Right atrium auricular region (tissue), 2 donors: ENCODE measurements at regions not wholly inside any gene's neighbourhood (a gene's known extent, or its start where the extent isn't known, plus 50 kb on each side); places are given as distances from the start of the nearest gene placed in this dataset.
"Not testable (repeated sequence)": the region's sequence is repeated elsewhere in the genome, so short reads cannot be mapped to it uniquely, and the experiment has no call there.

Experiments used
- DNase-seq: peaks from one replicate; pipeline ENCODE4 v3.0.0-alpha.2; 2019; ENCODE audit warnings: low spot score
- H3K27ac ChIP-seq, 2 donors: fragments of 200-600 bp; sonication (generic); 1 replicate in 1 of 2; 2 replicates in 1 of 2; pipeline ENCODE4 v1.5.1; 2016 to 2019
- H3K27me3 ChIP-seq, 2 donors: fragments of 200-600 bp; sonication (generic); one replicate each; pipeline versions ENCODE4 v1.5.1 to v1.6.0; 2017 to 2019
- H3K36me3 ChIP-seq: fragments of 200-600 bp; sonication (generic); one replicate; pipeline ENCODE4 v1.5.1; 2016
- H3K4me1 ChIP-seq, 2 donors: fragments of 200-600 bp; sonication (generic); one replicate each; pipeline versions ENCODE4 v1.5.1 to v1.6.0; 2017 to 2019
- H3K4me3 ChIP-seq, 2 donors: fragments of 200-600 bp; sonication (generic); 1 replicate in 1 of 2; 2 replicates in 1 of 2; pipeline ENCODE4 v1.5.1; 2017 to 2019; ENCODE audit warnings: mild to moderate bottlenecking in 1 of 2, moderate library complexity in 1 of 2
- H3K9me3 ChIP-seq, 2 donors: fragments of 200-600 bp; sonication (generic); one replicate each; pipeline ENCODE4 v1.5.1; 2019
- CTCF ChIP-seq, 2 donors: fragments of 200-600 bp; sonication (generic); IDR thresholded peaks; one replicate each; pipeline ENCODE4 v1.5.1; 2019; ENCODE audit warnings: antibody characterized with exemption in 2 of 2

GRCh38 chr6:169115632-169116031, 138.0 kb downstream of the THBS2 start:
- Histone ChIP-seq H3K36me3 (no peaks in the 10 kb centered on the region), H3K27ac (no peak overlapping the region), H3K4me3 (no peak overlapping the region), H3K4me1 (no peaks in the 10 kb centered on the region), H3K27me3 (no peaks in the 10 kb centered on the region), H3K9me3 (no peaks in the 10 kb centered on the region)
- no peak for TF ChIP-seq CTCF (IDR thresholded peaks at IDR 0.05)
- no peak for DNase-seq

DNA sequence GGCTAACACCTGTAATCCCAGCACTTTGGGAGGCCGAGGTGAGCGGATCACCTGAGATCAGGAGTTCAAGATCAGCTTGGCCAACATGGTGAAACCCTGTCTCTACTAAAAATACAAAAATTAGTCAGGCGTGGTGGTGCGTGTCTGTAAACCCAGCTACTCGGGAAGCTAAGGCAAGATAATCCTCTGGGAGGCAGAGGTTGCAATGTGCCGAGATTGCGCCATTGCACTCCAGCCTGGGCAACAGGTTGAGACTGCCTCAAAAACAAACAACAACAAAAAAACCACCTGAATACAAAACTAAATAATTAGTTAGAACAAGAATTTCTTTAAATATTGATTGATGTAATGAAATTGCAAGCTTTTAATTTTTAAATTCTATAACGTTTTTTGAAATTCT, 139.0 kb downstream of the THBS2 start:
- H3K4me1 ChIP-seq, H3K4me3 ChIP-seq, DNase-seq, H3K27me3 ChIP-seq, H3K9me3 ChIP-seq, H3K27ac ChIP-seq, H3K36me3 ChIP-seq: not testable (repeated sequence)

DNA sequence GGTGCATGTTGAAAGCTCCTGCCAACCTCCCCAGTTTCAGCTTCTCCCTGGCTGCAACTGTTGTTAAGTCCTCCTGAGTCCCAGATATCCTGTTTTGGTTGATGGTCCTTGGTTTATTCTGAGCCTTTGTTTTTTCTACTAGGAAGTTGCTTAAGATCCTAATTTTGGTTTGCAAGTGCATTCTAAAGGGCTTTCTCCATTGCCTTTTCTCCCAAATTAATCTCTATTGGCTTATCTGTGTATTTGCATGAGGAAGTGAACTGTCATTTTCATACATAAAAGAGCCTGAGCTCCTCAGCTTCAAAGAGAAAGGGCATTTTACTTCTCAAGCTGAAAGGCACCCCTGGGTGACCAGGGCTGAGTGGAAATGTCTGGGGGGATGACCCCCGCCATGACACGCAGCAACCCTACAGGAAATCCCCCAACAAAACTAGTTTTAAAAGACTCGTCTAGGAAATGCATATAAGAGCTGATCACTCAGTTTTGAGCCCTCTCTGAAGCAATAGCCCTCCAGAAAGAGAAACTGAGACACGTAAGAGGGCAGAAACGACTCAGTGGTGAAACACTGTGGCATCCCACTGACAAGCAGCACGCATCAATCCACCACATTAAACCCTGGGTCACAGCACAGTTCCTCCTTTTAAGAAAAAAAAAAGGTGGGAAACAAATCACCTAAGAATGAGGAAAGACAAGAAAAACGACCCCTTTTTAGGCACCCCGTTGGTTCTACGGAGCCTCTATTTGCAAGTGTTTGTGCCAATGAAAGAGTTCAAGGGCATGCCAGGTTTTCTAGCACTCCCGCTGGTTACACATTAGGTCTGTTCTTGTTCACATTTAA, 140.9 kb downstream of the THBS2 start:
- no peak for TF ChIP-seq CTCF (IDR thresholded peaks at IDR 0.05)
- Histone ChIP-seq H3K36me3 (no peaks in the 10 kb centered on the region), H3K4me3 (no peak overlapping the region), H3K27ac (no peak overlapping the region), H3K27me3 (no peaks in the 10 kb centered on the region), H3K4me1 (no peaks in the 10 kb centered on the region), H3K9me3 (no peaks in the 10 kb centered on the region)
- DNase-seq = no peak

DNA sequence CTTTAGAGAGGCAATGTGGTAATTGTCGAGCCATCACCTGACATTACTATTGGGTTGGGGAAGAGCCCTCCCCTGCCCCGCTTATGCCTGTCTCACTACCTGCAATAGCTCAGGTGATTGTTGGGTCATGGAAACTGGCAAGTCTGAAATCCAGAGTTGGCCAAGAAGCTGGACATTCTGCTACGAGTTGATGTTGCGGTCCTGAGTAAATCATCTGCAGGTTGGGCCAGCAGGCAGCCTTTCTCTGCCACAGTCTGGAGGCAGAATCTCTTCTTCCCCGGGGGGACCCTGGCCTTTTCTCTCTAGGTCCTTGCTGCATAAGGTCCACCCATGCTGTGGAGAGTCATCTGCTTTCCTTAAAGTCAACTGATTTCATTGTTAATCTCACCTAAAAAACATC, 142.4 kb downstream of the THBS2 start:
- H3K9me3 ChIP-seq = no peaks in the 10 kb centered on the region
- no peaks in the 10 kb centered on the region for H3K4me1 ChIP-seq
- DNase-seq = no peak

DNA sequence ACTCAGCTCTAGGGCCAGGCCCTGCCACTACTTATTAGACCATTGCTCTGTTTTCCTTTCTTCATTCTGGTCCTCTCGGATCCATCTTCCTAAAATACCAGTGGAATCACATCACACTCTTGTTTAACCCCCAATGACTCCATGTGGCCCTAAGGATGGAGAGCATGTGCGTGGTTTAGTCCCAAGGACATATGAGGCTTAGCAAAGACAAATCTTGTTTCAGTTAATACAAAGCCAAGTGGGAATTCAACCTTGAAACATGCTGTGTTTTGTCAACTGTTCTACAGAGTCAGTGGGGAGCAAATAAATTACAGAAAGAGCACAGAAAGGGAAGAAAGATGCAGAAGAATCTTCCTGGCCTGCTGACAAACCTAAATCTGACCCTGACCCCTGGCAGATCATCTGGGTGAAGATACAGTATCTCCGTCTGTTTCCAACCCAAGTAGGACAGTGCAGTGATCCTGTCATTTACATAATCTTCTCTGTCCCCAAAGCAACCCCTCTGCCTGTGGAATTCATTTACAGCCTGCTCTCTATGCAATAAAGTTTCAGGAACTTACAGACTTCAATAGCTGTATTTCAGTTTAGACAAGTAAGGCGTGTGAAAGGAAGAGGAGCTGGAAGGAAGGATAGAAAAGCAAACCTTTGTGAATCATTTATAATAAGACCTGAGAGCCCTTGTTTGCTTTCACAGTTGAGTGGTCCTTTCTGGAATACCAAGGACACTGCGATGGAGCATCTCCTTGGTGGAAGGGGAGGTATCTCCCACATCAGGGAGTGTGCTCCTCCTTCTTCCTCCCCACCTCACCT, 144.0 kb downstream of the THBS2 start:
- Histone ChIP-seq H3K36me3 (no peaks in the 10 kb centered on the region), H3K4me1 (no peaks in the 10 kb centered on the region), H3K27me3 (no peaks in the 10 kb centered on the region), H3K9me3 (no peaks in the 10 kb centered on the region), H3K4me3 (no peak overlapping the region), H3K27ac (no peak overlapping the region)
- no peak for DNase-seq
- TF ChIP-seq CTCF (IDR thresholded peaks at IDR 0.05) = no peak

More for the DNA sequence above, 142.4 kb downstream of the THBS2 start:
- no peaks in the 10 kb centered on the region for H3K36me3 ChIP-seq
- no peak overlapping the region for H3K27ac ChIP-seq
- H3K4me3 ChIP-seq = no peak overlapping the region
- TF ChIP-seq CTCF (IDR thresholded peaks at IDR 0.05) = no peak
- H3K27me3 ChIP-seq = no peaks in the 10 kb centered on the region

DNA sequence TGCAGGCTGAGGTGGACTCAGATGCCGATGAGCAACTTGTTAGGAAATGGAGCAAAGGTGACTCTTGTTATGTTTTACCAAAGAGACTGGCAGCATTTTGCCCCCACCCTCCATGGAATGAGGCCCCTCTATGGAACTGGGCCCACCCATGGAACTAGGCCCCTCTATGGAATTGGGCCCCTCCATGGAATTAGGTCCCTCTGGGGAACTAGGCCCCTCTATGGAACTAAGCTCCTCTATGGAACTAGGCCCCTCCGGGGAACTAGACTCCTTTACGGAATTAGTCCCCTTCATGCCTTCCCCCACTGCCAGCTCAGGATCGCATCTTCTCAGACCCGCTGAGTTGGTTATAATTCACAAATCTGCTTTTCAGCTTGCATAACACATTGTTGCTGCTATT, 144.9 kb downstream of the THBS2 start:
- TF ChIP-seq CTCF (IDR thresholded peaks at IDR 0.05) = no peak
- H3K36me3 ChIP-seq = no peaks in the 10 kb centered on the region
- no peaks in the 10 kb centered on the region for H3K9me3 ChIP-seq
- H3K4me3 ChIP-seq = no peak overlapping the region
- H3K27me3 ChIP-seq = no peaks in the 10 kb centered on the region
- no peak overlapping the region for H3K27ac ChIP-seq
- no peak for DNase-seq
- H3K4me1 ChIP-seq = no peaks in the 10 kb centered on the region
